Neural cell (in vitro differentiated cells): ENCODE measurements at regions not wholly inside any gene's neighbourhood (a gene's known extent, or its start where the extent isn't known, plus 50 kb on each side); places are given as distances from the start of the nearest gene placed in this dataset.

Source experiments
- CTCF ChIP-seq: fragments of 450-650 bp; IDR thresholded peaks from 2 replicates; pipeline ENCODE4 v1.5.1; 2014; ENCODE audit warnings: antibody characterized with exemption, mild to moderate bottlenecking, moderate library complexity; ENCODE audit not compliant: poor library complexity, severe bottlenecking
- POLR2AphosphoS5 ChIP-seq: IDR thresholded peaks from 2 replicates; pipeline ENCODE4 v1.6.1; 2012
- REST ChIP-seq: IDR thresholded peaks from 2 replicates; pipeline ENCODE4 v1.6.1; 2012; ENCODE audit warnings: borderline replicate concordance

- TF ChIP-seq CTCF, result no peak
- no peak for TF ChIP-seq POLR2AphosphoS5
- no peak for TF ChIP-seq REST
Measured at GRCh38 chr11:109854731-109855130, 238.5 kb upstream of the ZC3H12C start.
